ENCODE measurements at regions not wholly inside any gene's neighbourhood (a gene's known extent, or its start where the extent isn't known, plus 50 kb on each side); places are given as distances from the start of the nearest gene placed in this dataset.

- H3T11ph ChIP-seq (ENCODE audit: low read length): no peak overlapping the region
- H3K27me3 ChIP-seq (ENCODE audit: insufficient read depth, low read length): no peaks in the 10 kb centered on the region
- no peak overlapping the region for H3K23ac ChIP-seq (ENCODE audit: insufficient read length, low read depth, low read length)
- no peaks in the 10 kb centered on the region for H3K79me2 ChIP-seq (ENCODE audit: insufficient read depth, low read length)
- no peak overlapping the region for H2BK5ac ChIP-seq (ENCODE audit: insufficient read length, low read length)
- H3K9ac ChIP-seq (ENCODE audit: extremely low read depth, insufficient read length, low read length): no peak overlapping the region
- H3K56ac ChIP-seq (ENCODE audit: insufficient read length, low read depth, low read length): no peak overlapping the region
- Mint-ChIP-seq H3K4me3 (no peak overlapping the region), H3K9me3 (no peaks in the 10 kb centered on the region), H3K4me1 (peaks cover 17 to 19% of the 10 kb centered on the region in 2 experiments), H3K27me3 (ENCODE audit: low read depth) (no peaks in the 10 kb centered on the region; the same call in 1 of the 2 replicates), H3K36me3 (ENCODE audit: insufficient read depth in 1 of 3, low read depth in 3 of 3) (no peaks in the 10 kb centered on the region; a peak in 1 of 7 replicates), H3K27ac (no peak overlapping the region)
- no peak overlapping the region for H4K91ac ChIP-seq (ENCODE audit: insufficient read length, low read depth, low read length)
- H4K20me1 ChIP-seq (ENCODE audit: control insufficient read depth, insufficient read depth, insufficient read length): no peaks in the 10 kb centered on the region
- H2BK12ac ChIP-seq (ENCODE audit: insufficient read length, low read depth, low read length): no peak overlapping the region
- TF ChIP-seq CTCF (conservative IDR thresholded peaks at IDR 0.05): no peak
- no peaks in the 10 kb centered on the region for H3K23me2 ChIP-seq (ENCODE audit: insufficient read length, low read depth, low read length, poor library complexity, severe bottlenecking)
- no peak overlapping the region for H2AFZ ChIP-seq (ENCODE audit: low read length)
- no peak overlapping the region for H2AK5ac ChIP-seq (ENCODE audit: insufficient read length, low read length)
- no peaks in the 10 kb centered on the region; the same call in 1 of the 2 replicates for H3K4me1 ChIP-seq (ENCODE audit: insufficient read depth, low read length)
- H2BK15ac ChIP-seq (ENCODE audit: low read depth, low read length): no peak overlapping the region
- no peak overlapping the region for H2BK120ac ChIP-seq (ENCODE audit: low read depth, low read length, poor library complexity, severe bottlenecking)
- DNase-seq: no peak
- no peak overlapping the region for H4K5ac ChIP-seq (ENCODE audit: insufficient read length, low read depth, low read length)
- no peak overlapping the region for H3K4ac ChIP-seq (ENCODE audit: low read depth, low read length)
- H3K9me3 ChIP-seq (ENCODE audit: control insufficient read depth, low read depth, low read length): no peaks in the 10 kb centered on the region
- no CpG with 5 or more reads among the region's 5 CpGs for WGBS (ENCODE audit: extremely low coverage, insufficient read length, low lambda C conversion rate)
- no peaks in the 10 kb centered on the region for H3K79me1 ChIP-seq (ENCODE audit: insufficient read depth, low read depth, low read length, poor library complexity, severe bottlenecking)
- H2BK20ac ChIP-seq (ENCODE audit: low read depth, low read length, poor library complexity, severe bottlenecking): no peak overlapping the region
- no peak overlapping the region for H4K8ac ChIP-seq (replicated peaks; ENCODE audit: insufficient read length, low read depth, low read length)
- H3K14ac ChIP-seq (ENCODE audit: insufficient read depth, low read length): no peak overlapping the region
- no peak overlapping the region for H3K27ac ChIP-seq (ENCODE audit: insufficient read length, low read depth, low read length)
- H3K4me2 ChIP-seq (ENCODE audit: insufficient read depth, insufficient read length, low read length): no peak overlapping the region
- H3K18ac ChIP-seq (ENCODE audit: insufficient read length, low read depth, low read length): no peak overlapping the region
Measured at GRCh38 chr13:28553971-28554370, 59.0 kb upstream of the FLT1 start.

Measured in H9 (cell line).